ENCODE measurements at regions not wholly inside any gene's neighbourhood (a gene's known extent, or its start where the extent isn't known, plus 50 kb on each side); places are given as distances from the start of the nearest gene placed in this dataset.

DNA sequence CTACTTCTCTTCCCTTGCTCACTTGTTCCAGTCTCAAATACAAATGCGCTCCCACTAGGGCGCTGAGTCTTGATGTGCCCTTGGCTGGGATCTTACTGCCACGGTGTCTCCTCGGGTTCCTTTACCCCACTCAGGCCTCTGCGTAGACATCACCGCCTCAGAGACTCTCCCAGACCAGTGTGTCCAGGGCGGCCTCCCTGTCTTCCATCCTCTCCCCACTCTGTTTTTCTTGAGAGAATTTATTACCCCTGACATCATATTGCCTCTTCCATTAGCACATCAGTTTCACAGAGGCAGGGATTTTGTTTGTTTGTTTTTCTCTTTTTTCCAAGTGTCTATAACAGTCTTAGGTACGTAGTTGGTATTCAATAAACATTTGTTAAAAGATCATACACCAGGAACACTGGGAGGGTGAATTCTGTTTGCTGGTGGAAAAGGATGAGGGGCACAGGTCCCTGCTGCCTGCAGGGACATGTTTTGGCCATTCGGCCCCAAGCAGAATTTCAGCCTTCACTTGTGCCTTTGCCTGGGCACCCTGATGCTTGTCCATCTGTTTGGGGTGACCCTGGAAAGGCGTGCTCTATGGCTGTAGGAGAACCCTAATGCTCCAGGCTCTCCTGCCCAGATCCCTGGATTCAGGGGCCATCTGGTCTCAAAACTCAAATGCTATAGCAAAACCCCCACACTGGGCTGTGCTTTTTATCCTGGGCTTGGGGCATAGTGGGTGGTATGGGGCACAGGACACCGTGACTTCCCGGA is 55.0 kb downstream of the RPL37A start:
- TF ChIP-seq, protein P1, sequence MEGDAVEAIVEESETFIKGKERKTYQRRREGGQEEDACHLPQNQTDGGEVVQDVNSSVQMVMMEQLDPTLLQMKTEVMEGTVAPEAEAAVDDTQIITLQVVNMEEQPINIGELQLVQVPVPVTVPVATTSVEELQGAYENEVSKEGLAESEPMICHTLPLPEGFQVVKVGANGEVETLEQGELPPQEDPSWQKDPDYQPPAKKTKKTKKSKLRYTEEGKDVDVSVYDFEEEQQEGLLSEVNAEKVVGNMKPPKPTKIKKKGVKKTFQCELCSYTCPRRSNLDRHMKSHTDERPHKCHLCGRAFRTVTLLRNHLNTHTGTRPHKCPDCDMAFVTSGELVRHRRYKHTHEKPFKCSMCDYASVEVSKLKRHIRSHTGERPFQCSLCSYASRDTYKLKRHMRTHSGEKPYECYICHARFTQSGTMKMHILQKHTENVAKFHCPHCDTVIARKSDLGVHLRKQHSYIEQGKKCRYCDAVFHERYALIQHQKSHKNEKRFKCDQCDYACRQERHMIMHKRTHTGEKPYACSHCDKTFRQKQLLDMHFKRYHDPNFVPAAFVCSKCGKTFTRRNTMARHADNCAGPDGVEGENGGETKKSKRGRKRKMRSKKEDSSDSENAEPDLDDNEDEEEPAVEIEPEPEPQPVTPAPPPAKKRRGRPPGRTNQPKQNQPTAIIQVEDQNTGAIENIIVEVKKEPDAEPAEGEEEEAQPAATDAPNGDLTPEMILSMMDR (IDR thresholded peaks at IDR 0.05; ENCODE audit: low read depth, low read length, missing control alignments), result no peak
- Histone ChIP-seq H3K27ac (peak overlapping the region; percentile 70), H3K27me3 (replicated peaks) (no peaks in the 10 kb centered on the region), H3K4me3 (ENCODE audit: low read depth, low read length) (no peak overlapping the region), H3K36me3 (replicated peaks) (no peaks in the 10 kb centered on the region)
- in situ Hi-C loops (cut with HindIII; ENCODE audit: low pct_ligation_motif_present, low sequenced_read_pairs), result no loop called here
- no peak for DNase-seq

DNA sequence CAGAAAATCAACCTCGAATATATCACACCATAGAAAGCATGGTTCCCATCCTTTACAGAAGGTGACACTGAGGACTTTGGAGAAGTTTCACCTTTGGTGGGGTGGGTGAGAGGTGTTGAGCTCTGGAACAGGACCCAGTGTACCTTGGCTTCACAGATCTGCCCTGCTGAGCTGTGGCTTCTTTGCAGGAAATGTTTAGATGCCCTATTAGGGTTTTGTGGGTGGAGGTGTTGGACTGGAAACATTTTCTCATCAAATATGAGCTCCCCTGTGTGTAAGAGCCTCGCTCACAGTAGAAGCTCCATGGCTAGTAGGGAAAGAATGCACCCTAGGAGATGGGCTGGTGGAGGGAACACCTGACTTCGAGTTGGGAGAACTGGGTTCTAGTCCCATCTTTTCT is 55.6 kb downstream of the RPL37A start:
- in situ Hi-C loops (cut with HindIII; ENCODE audit: low pct_ligation_motif_present, low sequenced_read_pairs), result no loop called here
- Histone ChIP-seq H3K4me3 (ENCODE audit: low read depth, low read length) (no peak overlapping the region), H3K36me3 (replicated peaks) (no peaks in the 10 kb centered on the region), H3K27ac (no peak overlapping the region), H3K27me3 (replicated peaks) (no peaks in the 10 kb centered on the region)
- TF ChIP-seq, protein P1 (IDR thresholded peaks at IDR 0.05; ENCODE audit: low read depth, low read length, missing control alignments), result no peak
- DNase-seq, result no peak

DNA sequence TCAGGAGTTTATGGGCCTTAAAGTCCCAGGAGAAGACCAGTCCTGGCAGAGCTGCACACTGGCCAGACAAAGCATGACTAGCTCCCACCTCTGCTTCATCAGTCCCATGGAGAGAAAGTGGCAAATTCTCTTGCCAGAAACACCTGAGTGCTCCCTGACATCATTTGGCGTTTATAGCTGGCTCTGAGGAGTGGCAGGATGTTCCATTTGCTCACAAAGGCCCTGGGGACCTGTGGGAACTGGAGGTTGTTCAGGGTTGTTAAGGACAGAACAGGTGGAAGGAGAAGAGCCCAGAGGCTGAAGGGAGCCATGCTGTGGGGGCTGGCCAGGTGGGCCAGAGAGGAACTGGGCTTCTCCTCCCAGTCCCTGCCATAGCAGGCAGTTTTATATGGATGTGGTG is 56.1 kb downstream of the RPL37A start:
- Histone ChIP-seq H3K27me3 (replicated peaks) (no peaks in the 10 kb centered on the region), H3K27ac (no peak overlapping the region), H3K36me3 (replicated peaks) (no peaks in the 10 kb centered on the region), H3K4me3 (ENCODE audit: low read depth, low read length) (no peak overlapping the region)
- TF ChIP-seq, protein P1 (IDR thresholded peaks at IDR 0.05; ENCODE audit: low read depth, low read length, missing control alignments), result no peak
- no peak for DNase-seq
- in situ Hi-C loops (cut with HindIII; ENCODE audit: low pct_ligation_motif_present, low sequenced_read_pairs), result no loop called here

DNA sequence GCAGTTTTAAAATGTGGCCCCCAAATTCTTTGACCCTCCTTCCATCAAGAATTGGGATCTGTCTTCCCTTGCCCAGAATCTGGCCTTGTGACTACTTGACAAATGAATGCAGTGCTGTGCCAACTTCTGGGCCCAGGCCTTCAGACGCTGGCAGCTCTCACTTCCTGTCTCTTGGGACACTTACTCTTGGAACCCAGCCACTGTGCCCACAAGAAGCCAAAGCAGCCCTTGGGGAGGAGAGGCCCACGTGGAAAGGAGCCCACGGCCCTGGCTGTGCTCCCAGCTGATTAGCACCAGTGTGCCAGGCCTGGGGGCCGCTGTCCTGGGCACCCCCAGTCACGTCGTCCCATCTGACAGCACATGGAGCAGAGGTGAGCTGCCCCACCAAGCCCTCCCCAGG is 56.6 kb downstream of the RPL37A start:
- no peaks in the 10 kb centered on the region for H3K36me3 ChIP-seq (replicated peaks)
- in situ Hi-C loops (cut with HindIII; ENCODE audit: low pct_ligation_motif_present, low sequenced_read_pairs), result no loop called here
- no peak for DNase-seq
- H3K27me3 ChIP-seq (replicated peaks), result no peaks in the 10 kb centered on the region
- no peak overlapping the region for H3K27ac ChIP-seq
- TF ChIP-seq, protein P1 (IDR thresholded peaks at IDR 0.05; ENCODE audit: low read depth, low read length, missing control alignments), result no peak
- no peak overlapping the region for H3K4me3 ChIP-seq (ENCODE audit: low read depth, low read length)

DNA sequence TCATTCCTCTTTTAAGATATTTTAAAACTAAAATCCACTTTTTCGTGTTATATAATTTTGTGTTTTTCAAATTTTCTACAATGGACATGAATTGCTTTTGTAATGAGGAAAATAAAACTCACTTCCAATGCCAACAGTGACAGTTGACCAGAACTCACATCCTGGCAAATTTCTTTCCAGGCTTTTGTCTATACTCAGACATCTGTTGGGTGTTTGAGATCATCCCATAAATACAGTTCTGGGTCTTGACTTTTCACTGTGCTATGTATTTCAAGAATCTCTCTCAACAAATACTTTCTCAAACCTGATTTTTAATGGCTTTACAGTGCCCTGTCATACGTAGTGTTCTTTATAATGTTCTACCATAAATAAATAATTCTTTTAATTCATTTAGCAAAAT is 57.6 kb downstream of the RPL37A start:
- in situ Hi-C loops (cut with HindIII; ENCODE audit: low pct_ligation_motif_present, low sequenced_read_pairs), result no loop called here
- no peak for DNase-seq
- TF ChIP-seq, protein P1 (IDR thresholded peaks at IDR 0.05; ENCODE audit: low read depth, low read length, missing control alignments), result no peak
- no peak overlapping the region for H3K4me3 ChIP-seq (ENCODE audit: low read depth, low read length)
- no peak overlapping the region for H3K27ac ChIP-seq
- H3K36me3 ChIP-seq (replicated peaks), result no peaks in the 10 kb centered on the region
- no peaks in the 10 kb centered on the region for H3K27me3 ChIP-seq (replicated peaks)

DNA sequence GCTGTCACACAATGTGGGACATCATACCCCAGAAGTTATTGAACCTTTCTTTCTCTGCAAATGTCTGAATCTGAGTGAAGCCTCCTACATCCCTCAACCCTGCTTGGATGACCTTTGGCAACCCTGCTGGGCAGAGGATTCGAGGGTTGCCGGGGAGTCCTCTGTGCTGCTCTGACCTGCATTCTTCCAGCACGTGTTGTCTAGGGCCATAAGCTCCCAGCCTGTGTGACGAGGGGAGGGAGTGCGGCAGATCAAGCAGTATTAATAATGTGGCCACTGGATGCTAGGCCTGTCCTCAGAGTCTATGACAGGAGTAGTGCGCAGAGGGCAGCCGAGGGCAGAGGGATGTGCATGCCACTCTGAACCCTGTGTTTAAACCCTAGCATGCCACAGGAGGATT is 58.8 kb downstream of the RPL37A start:
- Histone ChIP-seq H3K27ac (no peak overlapping the region), H3K27me3 (replicated peaks) (no peaks in the 10 kb centered on the region), H3K36me3 (replicated peaks) (no peaks in the 10 kb centered on the region), H3K4me3 (ENCODE audit: low read depth, low read length) (no peak overlapping the region)
- in situ Hi-C loops (cut with HindIII; ENCODE audit: low pct_ligation_motif_present, low sequenced_read_pairs), result no loop called here
- no peak for DNase-seq
- TF ChIP-seq, protein P1 (IDR thresholded peaks at IDR 0.05; ENCODE audit: low read depth, low read length, missing control alignments), result no peak
